Testis (tissue), 2 donors: ENCODE measurements at regions not wholly inside any gene's neighbourhood (a gene's known extent, or its start where the extent isn't known, plus 50 kb on each side); places are given as distances from the start of the nearest gene placed in this dataset.

Experiments
- DNase-seq: peaks from one replicate; pipeline ENCODE4 v3.0.0-alpha.2; 2019
- H3K27ac ChIP-seq, 2 donors: fragments of 200-600 bp; sonication (generic); one replicate each; pipeline ENCODE4 v1.5.1; 2019
- H3K27me3 ChIP-seq: fragments of 200-600 bp; sonication (generic); one replicate; pipeline ENCODE4 v1.5.1; 2019
- H3K36me3 ChIP-seq: fragments of 200-600 bp; sonication (generic); one replicate; pipeline ENCODE4 v1.5.1; 2017; ENCODE audit warnings: low read depth; ENCODE audit errors: missing control alignments
- H3K4me1 ChIP-seq: fragments of 200-600 bp; sonication (generic); one replicate; pipeline ENCODE4 v1.5.1; 2019
- H3K4me3 ChIP-seq, 2 donors: fragments of 200-600 bp; sonication (generic); one replicate each; pipeline ENCODE4 v1.5.1; 2017 to 2019
- H3K9me3 ChIP-seq: fragments of 200-600 bp; sonication (generic); one replicate; pipeline ENCODE4 v1.5.1; 2017
- CTCF ChIP-seq, 3 experiments: fragments of 450-650 bp in 2 of 3; fragments of 200-600 bp in 1 of 3; sonication (generic) in 1 of 3; IDR thresholded peaks; one replicate each; pipeline ENCODE4 v1.5.1; 2016 to 2019; ENCODE audit warnings: antibody characterized with exemption in 3 of 3, mild to moderate bottlenecking in 2 of 3, moderate library complexity in 1 of 3
- POLR2A ChIP-seq: fragments of 450-650 bp; IDR thresholded peaks from one replicate; pipeline ENCODE4 v1.6.1; 2017; ENCODE audit warnings: antibody characterized with exemption, mild to moderate bottlenecking, moderate library complexity
- WGBS, 2 donors: methylation state at CpG; one replicate each; pipeline ENCODE4 v1.1.5; 2018; 5-methylcytosine and 5-hydroxymethylcytosine counted together
- intact Hi-C: fragments of 100-400 bp; cut with DNase I; formaldehyde crosslinking; loops from one replicate; pipeline ENCODE4 v1.15.1; 2023; ENCODE audit warnings: low total_unique reads

GRCh38 chr5:130692770-130693169, 472.3 kb downstream of the HINT1 start:
- TF ChIP-seq POLR2A (no peak), CTCF (IDR thresholded peaks at IDR 0.05) (no peak)
- H3K9me3 ChIP-seq = no peaks in the 10 kb centered on the region
- WGBS, 2 donors = 26 to 37% methylated on average over 1 of the region's 1 CpG
- no peaks in the 10 kb centered on the region for H3K36me3 ChIP-seq
- no peaks in the 10 kb centered on the region for H3K4me1 ChIP-seq
- no peak overlapping the region for H3K27ac ChIP-seq
- H3K27me3 ChIP-seq = no peaks in the 10 kb centered on the region
- no peak for DNase-seq
- intact Hi-C loops = no loop called here
- no peak overlapping the region for H3K4me3 ChIP-seq

GRCh38 chr5:130689831-130690230, 475.2 kb downstream of the HINT1 start:
- no peak for DNase-seq
- Histone ChIP-seq H3K27ac (no peak overlapping the region), H3K4me3 (no peak overlapping the region), H3K9me3 (no peaks in the 10 kb centered on the region), H3K36me3 (no peaks in the 10 kb centered on the region), H3K27me3 (no peaks in the 10 kb centered on the region), H3K4me1 (no peaks in the 10 kb centered on the region)
- WGBS, 2 donors = 47 to 70% methylated on average over 4 of the region's 4 CpGs
- TF ChIP-seq POLR2A = no peak
- TF ChIP-seq CTCF (IDR thresholded peaks at IDR 0.05) = no peak
- intact Hi-C loops = no loop called here

- Histone ChIP-seq H3K36me3 (no peaks in the 10 kb centered on the region), H3K9me3 (no peaks in the 10 kb centered on the region), H3K27me3 (no peaks in the 10 kb centered on the region), H3K4me3 (no peak overlapping the region), H3K27ac (no peak overlapping the region), H3K4me1 (no peaks in the 10 kb centered on the region)
- no peak for TF ChIP-seq POLR2A
- no peak for TF ChIP-seq CTCF (IDR thresholded peaks at IDR 0.05)
- WGBS, 2 donors = 83 to 85% methylated on average over 7 of the region's 7 CpGs
- DNase-seq = no peak
- intact Hi-C loops = no loop called here
Observed at GRCh38 chr5:130687085-130687733, 477.8 kb downstream of the HINT1 start.

- no peak overlapping the region for H3K4me3 ChIP-seq
- no peaks in the 10 kb centered on the region for H3K36me3 ChIP-seq
- no peaks in the 10 kb centered on the region for H3K9me3 ChIP-seq
- H3K27me3 ChIP-seq = no peaks in the 10 kb centered on the region
- no peak for TF ChIP-seq CTCF (IDR thresholded peaks at IDR 0.05)
- no peak for TF ChIP-seq POLR2A
- intact Hi-C loops = no loop called here
- 69 to 86% methylated on average over 1 of the region's 1 CpG for WGBS, 2 donors
- no peak overlapping the region for H3K27ac ChIP-seq
- no peaks in the 10 kb centered on the region for H3K4me1 ChIP-seq
- no peak for DNase-seq
Observed at GRCh38 chr5:130678637-130679036, 486.4 kb downstream of the HINT1 start.

GRCh38 chr5:130666462-130666861, 498.6 kb downstream of the HINT1 start:
- H3K4me3 ChIP-seq = no peak overlapping the region
- H3K9me3 ChIP-seq = no peaks in the 10 kb centered on the region
- no peaks in the 10 kb centered on the region for H3K4me1 ChIP-seq
- TF ChIP-seq POLR2A (no peak), CTCF (IDR thresholded peaks at IDR 0.05) (no peak)
- H3K36me3 ChIP-seq = no peaks in the 10 kb centered on the region
- intact Hi-C loops = no loop called here
- DNase-seq = no peak
- no peak overlapping the region for H3K27ac ChIP-seq
- WGBS, 2 donors = 96 to 98% methylated on average over 3 of the region's 3 CpGs
- no peaks in the 10 kb centered on the region for H3K27me3 ChIP-seq
